Skin of body (tissue), 2 donors: ENCODE measurements at regions not wholly inside any gene's neighbourhood (a gene's known extent, or its start where the extent isn't known, plus 50 kb on each side); places are given as distances from the start of the nearest gene placed in this dataset.

Experiments
- DNase-seq: peaks from one replicate; lab custom pipeline; 2025; lab: John Stamatoyannopoulos, UW
- small RNA-seq: library from RNA; depleted of rRNA; stranded (forward); fragments of <200 nt; gene quantifications from one replicate; pipeline ENCODE3, GENCODE V24; 2014; ENCODE audit warnings: low replicate concordance

DNA sequence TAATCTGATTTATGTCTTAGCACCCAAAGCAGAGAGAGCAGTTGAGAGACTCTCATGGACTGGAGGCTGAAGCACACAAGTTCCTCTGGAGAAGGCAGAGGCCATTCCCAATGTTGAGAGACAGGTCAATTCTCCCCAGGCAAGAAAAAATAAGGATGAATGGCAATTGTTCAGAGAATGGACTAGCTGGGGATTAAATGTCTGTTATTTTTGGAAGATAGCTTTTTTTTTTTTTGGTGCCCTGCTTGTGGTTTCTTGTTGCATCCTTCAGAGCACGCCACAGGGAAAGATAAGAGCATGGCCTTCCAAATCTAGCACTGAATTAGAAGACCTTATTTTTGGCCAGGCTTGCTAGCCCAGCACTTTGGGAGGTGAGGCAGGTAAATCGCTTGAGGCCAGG, 65.6 kb upstream of the ERRFI1 start:
- no peak for DNase-seq

DNA sequence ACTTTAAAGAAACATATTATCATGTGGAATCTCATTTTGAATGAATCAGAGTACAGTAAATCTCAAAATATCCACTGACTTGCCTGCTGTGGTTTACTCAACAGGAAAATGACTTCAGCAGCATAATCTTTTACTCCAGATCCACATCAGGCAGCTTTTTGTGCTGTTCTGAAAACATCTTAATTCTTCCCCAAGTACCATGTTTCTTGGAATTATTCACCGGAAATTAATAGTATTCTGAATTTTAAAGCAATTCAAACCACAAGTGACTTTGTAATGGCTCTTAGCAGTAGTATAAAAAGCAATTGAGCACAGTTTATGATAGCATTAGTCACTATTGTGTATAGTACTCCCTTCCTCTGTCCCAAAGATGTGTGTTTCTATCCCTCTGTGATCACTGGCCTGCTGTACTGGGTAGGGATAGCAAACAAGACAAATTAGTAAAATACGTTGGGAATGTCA, 64.2 kb upstream of the ERRFI1 start:
- DNase-seq, result peak; percentile 71

DNA sequence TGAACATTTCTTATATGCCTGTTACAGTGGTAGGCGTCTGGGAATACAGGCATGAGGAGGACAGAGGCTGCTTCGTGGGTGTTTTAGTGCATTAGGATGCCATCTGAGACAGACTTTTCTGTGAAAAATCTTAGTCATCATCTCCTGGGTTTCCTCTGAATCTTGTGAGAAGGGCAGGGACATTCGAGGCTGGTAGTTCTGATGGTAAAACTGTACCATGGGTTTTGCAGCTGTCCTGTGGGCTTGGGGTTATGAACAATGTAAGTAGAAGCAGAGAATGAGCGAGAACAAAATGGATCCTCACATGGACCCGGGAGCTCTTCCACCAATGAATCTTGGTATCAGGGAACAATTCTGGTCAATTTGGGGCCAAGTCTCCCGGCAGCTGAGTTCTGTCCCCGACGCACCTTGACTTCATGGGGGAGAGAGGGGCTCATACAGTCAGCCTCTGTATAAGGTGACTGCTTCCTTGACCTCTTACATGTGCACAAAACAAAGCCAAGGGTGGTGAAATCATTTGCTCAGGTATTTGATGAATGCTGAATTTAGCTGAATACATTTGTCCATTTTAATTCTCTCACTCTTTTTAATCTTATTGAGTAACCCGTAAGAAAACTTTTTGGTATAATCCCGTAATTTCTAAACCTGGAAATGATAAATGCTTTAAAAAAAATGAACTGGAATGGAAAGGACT, 63.6 kb upstream of the ERRFI1 start:
- DNase-seq, result no peak

DNA sequence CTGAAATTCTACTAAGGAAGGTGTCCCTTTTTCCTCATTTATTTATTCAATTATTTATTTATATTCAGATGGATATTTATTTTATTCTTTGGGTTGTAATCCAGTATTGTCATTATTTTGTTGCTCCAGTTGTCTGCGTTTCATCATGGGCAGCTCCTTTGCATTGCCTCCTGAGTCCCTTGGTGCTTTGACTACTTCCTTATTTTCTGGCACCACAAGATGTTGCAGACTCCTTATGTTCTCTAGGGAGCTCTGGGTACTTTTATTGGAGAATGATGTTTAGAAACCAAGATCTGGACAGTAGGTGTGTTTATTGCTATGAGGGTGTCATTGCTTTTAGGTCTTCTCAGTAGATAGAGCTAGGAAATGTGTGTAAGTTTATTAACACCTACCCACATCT, 59.9 kb upstream of the ERRFI1 start:
- DNase-seq, result no peak

DNA sequence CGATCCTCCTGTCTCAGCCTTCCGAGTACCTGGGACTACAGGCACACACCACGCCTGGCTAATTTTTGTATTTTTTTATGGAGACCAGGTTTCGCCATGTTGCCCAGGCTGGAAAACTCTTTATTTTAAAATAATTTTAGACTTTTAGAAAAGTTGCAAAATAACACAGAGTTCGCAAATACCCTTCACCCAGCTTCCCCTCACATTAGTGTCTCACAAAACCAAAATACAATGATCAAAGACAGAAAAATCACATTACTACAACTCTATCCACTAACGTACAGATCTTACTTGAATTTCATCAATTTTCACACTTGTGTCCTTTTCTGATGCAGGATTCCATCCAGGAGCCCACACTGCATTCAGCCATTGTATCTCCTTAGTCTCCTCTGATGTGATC, 58.8 kb upstream of the ERRFI1 start:
- DNase-seq, result no peak

DNA sequence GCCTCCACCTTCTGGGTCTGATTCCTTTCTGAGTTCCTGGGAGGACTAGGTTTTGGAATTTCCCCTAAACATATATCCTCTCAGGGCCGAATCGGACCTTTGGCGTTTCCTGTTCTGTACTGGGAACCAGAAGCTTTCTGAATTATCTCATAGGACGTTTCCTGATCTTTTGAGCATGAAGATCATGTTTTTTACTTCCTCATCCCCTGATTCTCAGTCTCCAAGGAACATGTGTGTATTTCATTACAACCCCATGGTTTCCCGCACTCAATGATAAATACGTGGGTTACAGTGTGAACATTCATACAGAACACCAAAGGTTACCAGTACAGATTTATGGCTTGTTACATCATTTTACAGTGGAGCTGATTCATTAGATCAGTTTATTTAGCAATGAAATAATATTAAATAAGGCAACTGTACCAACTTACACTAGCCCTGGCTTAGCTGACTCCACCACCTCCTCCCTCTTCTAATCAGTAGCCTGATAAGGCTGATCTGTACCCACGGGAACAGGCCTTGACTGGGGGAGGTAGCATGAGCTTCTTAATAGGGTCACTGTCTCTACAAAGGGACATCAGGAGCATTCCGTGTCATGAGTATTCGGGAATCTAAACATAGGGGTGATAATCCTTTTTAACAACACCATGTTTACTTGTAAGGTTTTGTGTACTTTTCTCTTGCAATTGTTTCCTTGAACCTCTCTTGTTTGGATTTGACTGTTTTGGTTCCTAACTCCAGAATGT, 57.8 kb upstream of the ERRFI1 start:
- DNase-seq, result no peak

DNA sequence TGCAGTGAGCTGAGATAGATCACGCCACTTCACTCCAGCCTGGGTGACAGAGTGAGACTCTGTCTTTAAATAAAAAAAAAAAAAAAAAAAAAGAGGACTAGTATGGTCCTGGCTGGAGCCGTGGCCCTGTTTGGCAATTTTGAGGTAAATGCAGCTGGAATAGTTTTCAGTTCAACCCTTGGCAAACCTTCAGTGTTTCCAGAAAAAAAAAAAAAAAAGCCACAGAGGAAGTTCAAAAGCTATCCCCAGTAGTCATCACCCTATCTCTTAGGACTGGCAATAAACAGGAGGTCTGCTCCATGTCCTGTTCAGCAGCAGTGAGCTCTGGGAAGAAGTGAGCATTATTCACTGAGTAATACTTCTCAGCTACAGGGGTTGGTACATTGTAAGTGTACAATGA, 56.8 kb upstream of the ERRFI1 start:
- DNase-seq, result no peak

DNA sequence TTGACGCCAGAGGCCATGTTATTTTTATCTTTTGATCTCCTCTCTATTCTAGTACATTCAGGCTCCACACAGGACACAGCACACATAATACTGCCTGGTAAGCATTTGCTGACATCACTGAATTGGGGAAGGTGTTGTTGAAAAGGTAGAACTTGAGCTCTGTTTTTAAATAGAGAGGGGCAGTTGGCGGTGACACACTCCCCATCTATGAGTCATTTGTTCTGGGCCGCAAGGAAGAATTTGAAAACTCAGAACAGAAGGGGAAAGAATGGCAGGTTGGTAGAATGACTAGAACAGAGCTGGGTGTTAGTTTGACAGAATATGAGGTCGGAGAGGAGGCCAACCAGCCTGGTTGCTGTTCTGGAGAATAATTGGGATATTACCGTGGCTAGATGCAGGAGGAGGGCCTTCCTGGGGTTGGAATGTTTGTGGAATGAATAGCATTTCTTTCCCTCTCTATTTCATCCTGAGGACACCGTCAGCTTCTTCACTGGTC, 52.1 kb upstream of the ERRFI1 start:
- DNase-seq, result no peak

DNA sequence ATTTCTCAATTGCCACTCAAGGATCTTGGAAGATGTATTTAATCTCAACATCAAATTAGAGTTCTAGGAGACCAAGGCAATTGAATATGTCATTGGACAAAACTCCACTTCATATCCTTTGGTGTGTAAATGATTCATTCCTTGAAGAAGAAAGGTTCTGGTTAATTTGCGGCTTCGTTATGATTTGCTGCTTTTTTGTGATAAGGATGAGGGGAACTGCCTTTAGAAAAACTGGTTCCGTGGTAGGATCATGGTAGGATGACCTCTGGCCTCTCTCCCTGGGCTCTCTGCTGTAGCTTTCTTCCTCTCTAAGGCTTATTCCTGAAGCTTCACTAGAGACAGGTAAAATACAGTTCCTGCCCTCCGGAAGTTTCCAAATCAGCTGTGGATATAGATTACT, 51.5 kb upstream of the ERRFI1 start:
- no peak for DNase-seq

DNA sequence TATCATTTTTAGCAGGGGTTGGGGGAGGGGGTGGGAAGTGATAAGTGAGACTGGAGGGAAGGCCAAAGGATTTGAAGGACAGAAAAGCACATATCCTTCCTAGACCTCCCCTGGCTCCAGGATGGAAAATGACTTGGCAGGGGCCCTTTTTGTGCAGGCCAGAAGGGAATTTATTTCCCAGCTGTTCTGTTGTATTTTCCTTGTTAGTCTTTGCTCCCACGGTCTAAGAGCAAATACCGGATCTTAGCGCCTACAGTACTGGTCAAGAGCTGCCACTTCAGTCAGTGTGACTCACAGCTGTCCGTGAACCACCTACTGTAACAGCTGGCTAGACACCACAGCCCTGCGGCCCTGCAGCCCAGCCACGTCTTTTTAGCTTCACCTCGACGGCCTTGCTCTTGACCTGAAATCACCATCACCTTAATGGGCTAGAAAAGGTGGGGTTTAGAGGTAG, 51.0 kb upstream of the ERRFI1 start:
- peak; percentile 62 for DNase-seq

DNA sequence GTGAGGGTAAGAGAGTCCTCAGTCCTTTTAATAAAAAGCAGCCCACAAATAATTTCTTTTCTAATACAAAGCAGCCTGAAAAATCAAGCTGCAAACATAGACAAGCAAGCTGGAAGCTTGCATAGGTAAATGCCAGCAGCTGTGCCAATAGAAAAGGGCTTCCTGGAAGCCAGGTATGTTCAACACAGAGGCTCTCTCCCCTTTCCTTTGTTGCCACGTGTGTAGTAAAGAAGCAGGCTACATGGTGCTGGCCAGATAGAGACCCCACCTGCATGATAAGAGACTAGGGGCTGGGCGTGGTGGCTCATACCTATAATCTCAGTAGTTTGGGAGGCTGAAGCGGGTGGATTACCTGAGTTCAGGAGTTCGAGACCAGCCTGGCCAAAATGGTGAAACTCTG, 50.1 kb upstream of the ERRFI1 start:
- no peak for DNase-seq

Small RNAs in the stretch of these regions (small RNA-seq; reads per million reads assigned to genes)
- 0.09 reads per million for gene RNU1-7P
